ENCODE measurements at regions not wholly inside any gene's neighbourhood (a gene's known extent, or its start where the extent isn't known, plus 50 kb on each side); places are given as distances from the start of the nearest gene placed in this dataset.

DNA sequence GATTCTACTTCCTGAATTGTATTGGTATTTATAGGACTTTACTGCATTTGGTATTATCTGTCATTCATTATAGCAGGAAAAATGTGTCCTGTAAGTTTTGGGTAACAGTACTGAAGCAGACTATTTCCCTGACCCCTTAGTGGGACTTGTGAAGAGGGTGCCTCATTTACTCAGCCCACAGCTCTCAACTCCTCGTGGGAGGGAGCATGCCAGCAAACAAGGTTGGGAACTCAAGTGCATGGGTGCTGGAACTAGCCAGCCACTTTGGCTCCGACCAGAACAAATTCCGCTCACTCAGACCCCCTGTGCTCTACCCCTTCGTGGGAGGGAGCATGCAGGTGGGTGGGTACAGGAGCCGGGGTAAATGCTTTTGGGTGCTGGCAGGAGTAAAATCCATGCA, 1773.5 kb upstream of the WWC1 start:
- no peak overlapping the region for H3K4me3 ChIP-seq (ENCODE audit: low read length)
- DNase-seq (ENCODE audit: low read depth) = no peak
- TF ChIP-seq, protein P1, sequence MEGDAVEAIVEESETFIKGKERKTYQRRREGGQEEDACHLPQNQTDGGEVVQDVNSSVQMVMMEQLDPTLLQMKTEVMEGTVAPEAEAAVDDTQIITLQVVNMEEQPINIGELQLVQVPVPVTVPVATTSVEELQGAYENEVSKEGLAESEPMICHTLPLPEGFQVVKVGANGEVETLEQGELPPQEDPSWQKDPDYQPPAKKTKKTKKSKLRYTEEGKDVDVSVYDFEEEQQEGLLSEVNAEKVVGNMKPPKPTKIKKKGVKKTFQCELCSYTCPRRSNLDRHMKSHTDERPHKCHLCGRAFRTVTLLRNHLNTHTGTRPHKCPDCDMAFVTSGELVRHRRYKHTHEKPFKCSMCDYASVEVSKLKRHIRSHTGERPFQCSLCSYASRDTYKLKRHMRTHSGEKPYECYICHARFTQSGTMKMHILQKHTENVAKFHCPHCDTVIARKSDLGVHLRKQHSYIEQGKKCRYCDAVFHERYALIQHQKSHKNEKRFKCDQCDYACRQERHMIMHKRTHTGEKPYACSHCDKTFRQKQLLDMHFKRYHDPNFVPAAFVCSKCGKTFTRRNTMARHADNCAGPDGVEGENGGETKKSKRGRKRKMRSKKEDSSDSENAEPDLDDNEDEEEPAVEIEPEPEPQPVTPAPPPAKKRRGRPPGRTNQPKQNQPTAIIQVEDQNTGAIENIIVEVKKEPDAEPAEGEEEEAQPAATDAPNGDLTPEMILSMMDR (IDR thresholded peaks at IDR 0.05; ENCODE audit: insufficient read depth, low read depth, low read length, missing control alignments) = no peak

- DNase-seq (ENCODE audit: low read depth) = no peak
- TF ChIP-seq, protein P1 (IDR thresholded peaks at IDR 0.05; ENCODE audit: insufficient read depth, low read depth, low read length, missing control alignments) = no peak
- H3K4me3 ChIP-seq (ENCODE audit: low read length) = no peak overlapping the region
Observed at GRCh38 chr5:166523206-166523605, 1768.2 kb upstream of the WWC1 start.

GRCh38 chr5:166529200-166529599, 1762.2 kb upstream of the WWC1 start:
- no peak overlapping the region for H3K4me3 ChIP-seq (ENCODE audit: low read length)
- DNase-seq (ENCODE audit: low read depth) = no peak
- TF ChIP-seq, protein P1 (IDR thresholded peaks at IDR 0.05; ENCODE audit: insufficient read depth, low read depth, low read length, missing control alignments) = no peak

DNA sequence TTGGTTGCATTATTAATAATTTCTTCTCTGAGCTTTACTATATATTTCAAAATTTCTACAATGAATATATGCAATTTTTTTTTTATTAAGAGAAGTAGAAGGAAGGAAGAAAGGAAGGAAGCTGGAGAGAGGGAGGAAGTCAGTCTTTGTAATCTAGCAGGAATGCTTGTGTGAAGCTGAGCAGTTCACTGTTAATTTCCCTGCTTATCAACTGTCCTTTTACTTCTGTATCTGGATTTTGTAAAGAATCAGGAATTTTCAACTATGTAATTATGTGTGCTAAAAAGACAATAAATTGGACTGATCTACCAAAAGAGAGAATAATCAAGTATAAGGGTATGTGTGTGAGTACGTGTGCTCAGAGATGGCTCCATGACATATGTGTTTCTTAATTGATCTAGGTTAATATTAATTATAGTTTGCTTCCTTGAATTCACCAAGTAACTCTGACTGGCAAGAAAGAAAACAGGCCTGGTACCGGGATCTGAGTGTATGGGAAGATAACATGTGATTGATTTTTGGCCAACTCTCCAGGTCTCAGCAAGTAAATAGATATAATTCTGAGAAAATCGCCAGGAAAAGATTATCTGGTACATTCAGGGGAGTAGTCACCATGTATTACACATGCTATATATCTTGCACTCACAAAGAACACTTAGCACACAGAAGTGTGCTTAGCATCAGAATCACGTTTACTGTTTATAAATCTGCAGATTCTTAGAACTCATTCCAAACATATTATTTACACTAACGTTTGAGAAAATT, 1758.8 kb upstream of the WWC1 start:
- DNase-seq (ENCODE audit: low read depth) = no peak
- H3K4me3 ChIP-seq (ENCODE audit: low read length) = no peak overlapping the region
- TF ChIP-seq, protein P1 (IDR thresholded peaks at IDR 0.05; ENCODE audit: insufficient read depth, low read depth, low read length, missing control alignments) = no peak

DNA sequence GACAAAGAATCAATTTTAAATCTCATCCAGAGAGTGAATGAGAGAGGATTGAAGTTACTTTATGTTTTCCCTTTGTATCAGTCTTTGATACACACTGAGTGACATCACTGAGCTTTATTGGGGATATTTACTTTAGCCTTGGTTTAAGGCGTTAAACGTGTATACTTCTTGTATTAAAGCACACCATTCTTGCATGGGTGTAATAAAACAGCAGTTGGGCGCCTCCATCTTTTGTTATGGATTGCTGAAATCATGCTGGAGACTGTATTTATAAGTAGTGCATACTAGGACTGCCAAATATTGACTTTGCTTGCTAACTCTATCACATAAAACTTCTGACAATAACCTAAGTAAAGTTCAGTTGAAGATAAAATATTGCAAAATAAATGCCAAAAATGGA, 1755.8 kb upstream of the WWC1 start:
- H3K4me3 ChIP-seq (ENCODE audit: low read length) = no peak overlapping the region
- TF ChIP-seq, protein P1 (IDR thresholded peaks at IDR 0.05; ENCODE audit: insufficient read depth, low read depth, low read length, missing control alignments) = no peak
- no peak for DNase-seq (ENCODE audit: low read depth)

- H3K4me3 ChIP-seq (ENCODE audit: low read length) = no peak overlapping the region
- TF ChIP-seq, protein P1 (IDR thresholded peaks at IDR 0.05; ENCODE audit: insufficient read depth, low read depth, low read length, missing control alignments) = no peak
- no peak for DNase-seq (ENCODE audit: low read depth)
Observed at GRCh38 chr5:166540156-166540555, 1751.3 kb upstream of the WWC1 start.

- no peak for DNase-seq (ENCODE audit: low read depth)
- TF ChIP-seq, protein P1 (IDR thresholded peaks at IDR 0.05; ENCODE audit: insufficient read depth, low read depth, low read length, missing control alignments) = no peak
Observed at GRCh38 chr5:166551384-166551783, 1740.1 kb upstream of the WWC1 start.

More at GRCh38 chr5:166551384-166551783, 1740.1 kb upstream of the WWC1 start:
- no peak overlapping the region for H3K4me3 ChIP-seq (ENCODE audit: low read length)
